ENCODE measurements at regions not wholly inside any gene's neighbourhood (a gene's known extent, or its start where the extent isn't known, plus 50 kb on each side); places are given as distances from the start of the nearest gene placed in this dataset.

GRCh38 chr14:43252866-43253265 is 1254.2 kb downstream of the FSCB start:
- no peak for TF ChIP-seq CTCF (conservative IDR thresholded peaks at IDR 0.05 in 1 of 2, IDR thresholded peaks at IDR 0.05 in 1 of 2; ENCODE audit: low read depth in 1 of 2, low read length in 2 of 2)
- TF ChIP-seq EZH2 (IDR thresholded peaks at IDR 0.05; ENCODE audit: low read length, missing control alignments), result no peak
- DNase-seq (ENCODE audit: low read depth in 2 of 2), result no peak
- Histone ChIP-seq H2AFZ (ENCODE audit: low read length) (no peak overlapping the region), H3K9me3 (ENCODE audit: control insufficient read depth, insufficient read depth, low read depth, low read length) (no peaks in the 10 kb centered on the region), H4K20me1 (ENCODE audit: control insufficient read depth, extremely low read depth, insufficient read depth, low read length) (no peaks in the 10 kb centered on the region), H3K4me1 (ENCODE audit: control insufficient read depth, extremely low read depth, insufficient read depth, low read length) (no peaks in the 10 kb centered on the region), H3K9ac (ENCODE audit: insufficient read depth, low read length) (no peak overlapping the region), H3K27ac (ENCODE audit: insufficient read depth, low read length) (no peak overlapping the region), H3K79me2 (ENCODE audit: control insufficient read depth, insufficient read depth, low read length) (no peaks in the 10 kb centered on the region), H3K4me2 (ENCODE audit: extremely low read depth, insufficient read depth, low read length) (no peak overlapping the region), H3K36me3 (ENCODE audit: control insufficient read depth, insufficient read depth, low read length) (no peaks in the 10 kb centered on the region), H3K27me3 (ENCODE audit: control insufficient read depth, insufficient read depth, low read length) (no peaks in the 10 kb centered on the region), H3K4me3 (replicated peaks in 1 of 4; ENCODE audit: control extremely low read depth in 1 of 4, insufficient read depth in 1 of 4, low read depth in 3 of 4, low read length in 4 of 4) (no peak overlapping the region)

GRCh38 chr14:43249591-43249990 is 1257.5 kb downstream of the FSCB start:
- H3K9ac ChIP-seq (ENCODE audit: insufficient read depth, low read length), result no peak overlapping the region
- H3K4me1 ChIP-seq (ENCODE audit: control insufficient read depth, extremely low read depth, insufficient read depth, low read length), result no peaks in the 10 kb centered on the region
- no peaks in the 10 kb centered on the region for H3K27me3 ChIP-seq (ENCODE audit: control insufficient read depth, insufficient read depth, low read length)
- DNase-seq (ENCODE audit: low read depth in 2 of 2), result no peak
- no peak overlapping the region for H3K4me3 ChIP-seq (replicated peaks in 1 of 4; ENCODE audit: control extremely low read depth in 1 of 4, insufficient read depth in 1 of 4, low read depth in 3 of 4, low read length in 4 of 4)
- H3K36me3 ChIP-seq (ENCODE audit: control insufficient read depth, insufficient read depth, low read length), result no peaks in the 10 kb centered on the region
- H3K79me2 ChIP-seq (ENCODE audit: control insufficient read depth, insufficient read depth, low read length), result no peaks in the 10 kb centered on the region
- TF ChIP-seq CTCF (conservative IDR thresholded peaks at IDR 0.05 in 1 of 2, IDR thresholded peaks at IDR 0.05 in 1 of 2; ENCODE audit: low read depth in 1 of 2, low read length in 2 of 2) (no peak), EZH2 (IDR thresholded peaks at IDR 0.05; ENCODE audit: low read length, missing control alignments) (no peak)
- H3K4me2 ChIP-seq (ENCODE audit: extremely low read depth, insufficient read depth, low read length), result no peak overlapping the region
- no peaks in the 10 kb centered on the region for H3K9me3 ChIP-seq (ENCODE audit: control insufficient read depth, insufficient read depth, low read depth, low read length)
- no peaks in the 10 kb centered on the region for H4K20me1 ChIP-seq (ENCODE audit: control insufficient read depth, extremely low read depth, insufficient read depth, low read length)
- no peak overlapping the region for H3K27ac ChIP-seq (ENCODE audit: insufficient read depth, low read length)
- no peak overlapping the region for H2AFZ ChIP-seq (ENCODE audit: low read length)

- Histone ChIP-seq H3K4me1 (ENCODE audit: control insufficient read depth, extremely low read depth, insufficient read depth, low read length) (no peaks in the 10 kb centered on the region), H3K9ac (ENCODE audit: insufficient read depth, low read length) (no peak overlapping the region)
These were observed 1258.0 kb downstream of the FSCB start for GRCh38 chr14:43249116-43249515.

More at GRCh38 chr14:43249116-43249515, 1258.0 kb downstream of the FSCB start:
- Histone ChIP-seq H3K4me2 (ENCODE audit: extremely low read depth, insufficient read depth, low read length) (no peak overlapping the region), H3K27me3 (ENCODE audit: control insufficient read depth, insufficient read depth, low read length) (no peaks in the 10 kb centered on the region), H3K36me3 (ENCODE audit: control insufficient read depth, insufficient read depth, low read length) (no peaks in the 10 kb centered on the region), H4K20me1 (ENCODE audit: control insufficient read depth, extremely low read depth, insufficient read depth, low read length) (no peaks in the 10 kb centered on the region), H2AFZ (ENCODE audit: low read length) (no peak overlapping the region), H3K27ac (ENCODE audit: insufficient read depth, low read length) (no peak overlapping the region), H3K79me2 (ENCODE audit: control insufficient read depth, insufficient read depth, low read length) (no peaks in the 10 kb centered on the region), H3K9me3 (ENCODE audit: control insufficient read depth, insufficient read depth, low read depth, low read length) (no peaks in the 10 kb centered on the region), H3K4me3 (replicated peaks in 1 of 4; ENCODE audit: control extremely low read depth in 1 of 4, insufficient read depth in 1 of 4, low read depth in 3 of 4, low read length in 4 of 4) (no peak overlapping the region)
- TF ChIP-seq CTCF (conservative IDR thresholded peaks at IDR 0.05 in 1 of 2, IDR thresholded peaks at IDR 0.05 in 1 of 2; ENCODE audit: low read depth in 1 of 2, low read length in 2 of 2), result no peak
- no peak for TF ChIP-seq EZH2 (IDR thresholded peaks at IDR 0.05; ENCODE audit: low read length, missing control alignments)
- DNase-seq (ENCODE audit: low read depth in 2 of 2), result no peak
